ENCODE measurements at regions not wholly inside any gene's neighbourhood (a gene's known extent, or its start where the extent isn't known, plus 50 kb on each side); places are given as distances from the start of the nearest gene placed in this dataset.

GRCh38 chr1:238088560-238089290, 198.0 kb upstream of the ZP4 start:
- no peak for DNase-seq (ENCODE audit: extremely low read depth in 1 of 2, low read depth in 1 of 2)

GRCh38 chr1:238073991-238074390, 183.3 kb upstream of the ZP4 start:
- no peak for DNase-seq (ENCODE audit: extremely low read depth in 1 of 2, low read depth in 1 of 2)

- DNase-seq (ENCODE audit: extremely low read depth in 1 of 2, low read depth in 1 of 2) = no peak
Observed at GRCh38 chr1:238071061-238071460, 180.3 kb upstream of the ZP4 start.

- no peak for DNase-seq (ENCODE audit: extremely low read depth in 1 of 2, low read depth in 1 of 2)
Observed at GRCh38 chr1:238063454-238063853, 172.7 kb upstream of the ZP4 start.

- no peak for DNase-seq (ENCODE audit: extremely low read depth in 1 of 2, low read depth in 1 of 2)
Observed at GRCh38 chr1:238061967-238062613, 171.4 kb upstream of the ZP4 start.

- DNase-seq (ENCODE audit: extremely low read depth in 1 of 2, low read depth in 1 of 2) = no peak
Observed at GRCh38 chr1:238060061-238060460, 169.3 kb upstream of the ZP4 start.

- no peak for DNase-seq (ENCODE audit: extremely low read depth in 1 of 2, low read depth in 1 of 2)
Observed at GRCh38 chr1:238052496-238053266, 162.0 kb upstream of the ZP4 start.

GRCh38 chr1:238029126-238029525, 138.4 kb upstream of the ZP4 start:
- no peak for DNase-seq (ENCODE audit: extremely low read depth in 1 of 2, low read depth in 1 of 2)

- DNase-seq (ENCODE audit: extremely low read depth in 1 of 2, low read depth in 1 of 2) = no peak
Observed at GRCh38 chr1:238027366-238027765, 136.6 kb upstream of the ZP4 start.

- no peak for DNase-seq (ENCODE audit: extremely low read depth in 1 of 2, low read depth in 1 of 2)
Observed at GRCh38 chr1:238023137-238023536, 132.4 kb upstream of the ZP4 start.

- no peak for DNase-seq (ENCODE audit: extremely low read depth in 1 of 2, low read depth in 1 of 2)
Observed at GRCh38 chr1:238018214-238018613, 127.5 kb upstream of the ZP4 start.

- DNase-seq (ENCODE audit: extremely low read depth in 1 of 2, low read depth in 1 of 2) = no peak
Observed at GRCh38 chr1:238006779-238007178, 116.1 kb upstream of the ZP4 start.

GRCh38 chr1:238005116-238005515, 114.4 kb upstream of the ZP4 start:
- no peak for DNase-seq (ENCODE audit: extremely low read depth in 1 of 2, low read depth in 1 of 2)

GRCh38 chr1:238001818-238002217, 111.1 kb upstream of the ZP4 start:
- no peak for DNase-seq (ENCODE audit: extremely low read depth in 1 of 2, low read depth in 1 of 2)

- DNase-seq (ENCODE audit: extremely low read depth in 1 of 2, low read depth in 1 of 2) = no peak
Observed at GRCh38 chr1:237999426-238000052, 108.8 kb upstream of the ZP4 start.

- DNase-seq (ENCODE audit: extremely low read depth in 1 of 2, low read depth in 1 of 2) = no peak
Observed at GRCh38 chr1:237998581-237998980, 107.9 kb upstream of the ZP4 start.

- no peak for DNase-seq (ENCODE audit: extremely low read depth in 1 of 2, low read depth in 1 of 2)
Observed at GRCh38 chr1:237983496-237983895, 92.8 kb upstream of the ZP4 start.

GRCh38 chr1:237981223-237981622, 90.5 kb upstream of the ZP4 start:
- no peak for DNase-seq (ENCODE audit: extremely low read depth in 1 of 2, low read depth in 1 of 2)

GRCh38 chr1:237976331-237976730, 85.6 kb upstream of the ZP4 start:
- DNase-seq (ENCODE audit: extremely low read depth in 1 of 2, low read depth in 1 of 2) = no peak

GRCh38 chr1:237975903-237976302, 85.2 kb upstream of the ZP4 start:
- no peak for DNase-seq (ENCODE audit: extremely low read depth in 1 of 2, low read depth in 1 of 2)

GRCh38 chr1:237975376-237975775, 84.7 kb upstream of the ZP4 start:
- DNase-seq (ENCODE audit: extremely low read depth in 1 of 2, low read depth in 1 of 2) = no peak
